ENCODE measurements at regions not wholly inside any gene's neighbourhood (a gene's known extent, or its start where the extent isn't known, plus 50 kb on each side); places are given as distances from the start of the nearest gene placed in this dataset.

- no peak for TF ChIP-seq POLR2A (IDR thresholded peaks at IDR 0.05; ENCODE audit: low read depth)
- no peak for TF ChIP-seq POLR2AphosphoS5 (IDR thresholded peaks at IDR 0.05)
Measured at GRCh38 chr6:5871296-5871695, 135.4 kb downstream of the NRN1 start.
